H9 (cell line): ENCODE measurements at regions not wholly inside any gene's neighbourhood (a gene's known extent, or its start where the extent isn't known, plus 50 kb on each side); places are given as distances from the start of the nearest gene placed in this dataset.

Experiments used
- DNase-seq: peaks from one replicate; pipeline ENCODE4 v3.0.0-alpha.2; 2017
- H2AFZ ChIP-seq: one replicate; pipeline ENCODE4 v1.6.1; 2013; ENCODE audit warnings: mild to moderate bottlenecking, low read length, control low read depth, moderate library complexity
- H2AK5ac ChIP-seq: 2 replicates; pipeline ENCODE4 v1.6.1; 2013; ENCODE audit warnings: low read length, control low read depth, mixed read lengths; ENCODE audit not compliant: insufficient read length
- H2BK120ac ChIP-seq: one replicate; pipeline ENCODE4 v1.6.1; 2013; ENCODE audit warnings: low read depth, mild to moderate bottlenecking, low read length, control low read depth, inconsistent platforms; ENCODE audit not compliant: poor library complexity, severe bottlenecking
- H2BK12ac ChIP-seq: 2 replicates; pipeline ENCODE4 v1.6.1; 2013; ENCODE audit warnings: low read length, control low read depth, mixed read lengths, low read depth; ENCODE audit not compliant: insufficient read length
- H2BK15ac ChIP-seq: 2 replicates; pipeline ENCODE4 v1.6.1; 2013; ENCODE audit warnings: low read depth, low read length, control low read depth
- H2BK20ac ChIP-seq: one replicate; pipeline ENCODE4 v1.6.1; 2013; ENCODE audit warnings: low read depth, mild to moderate bottlenecking, low read length, control low read depth, inconsistent platforms; ENCODE audit not compliant: poor library complexity, severe bottlenecking
- H2BK5ac ChIP-seq: 2 replicates; pipeline ENCODE4 v1.6.1; 2013; ENCODE audit warnings: low read length, control low read depth, mixed read lengths; ENCODE audit not compliant: insufficient read length
- H3K14ac ChIP-seq: 2 replicates; pipeline ENCODE4 v1.6.1; 2013; ENCODE audit warnings: low read length, control low read depth; ENCODE audit not compliant: insufficient read depth
- H3K18ac ChIP-seq: 2 replicates; pipeline ENCODE4 v1.6.1; 2013; ENCODE audit warnings: low read depth, mild to moderate bottlenecking, mixed read lengths, low read length, control low read depth; ENCODE audit not compliant: insufficient read length
- H3K23ac ChIP-seq: 2 replicates; pipeline ENCODE4 v1.6.1; 2013; ENCODE audit warnings: low read length, control low read depth, mixed read lengths, low read depth; ENCODE audit not compliant: insufficient read length
- H3K23me2 ChIP-seq: 2 replicates; pipeline ENCODE4 v1.6.1; 2013; ENCODE audit warnings: low read depth, mild to moderate bottlenecking, mixed read lengths, low read length, control low read depth; ENCODE audit not compliant: insufficient read length, poor library complexity, severe bottlenecking
- H3K27ac ChIP-seq: 2 replicates; pipeline ENCODE4 v1.5.1; 2013; ENCODE audit warnings: low read length, control low read depth, mixed read lengths, low read depth; ENCODE audit not compliant: insufficient read length
- H3K27me3 ChIP-seq: 2 replicates; pipeline ENCODE4 v1.6.1; 2013; ENCODE audit warnings: low read length, control low read depth, inconsistent platforms; ENCODE audit not compliant: insufficient read depth
- H3K4ac ChIP-seq: 2 replicates; pipeline ENCODE4 v1.6.1; 2013; ENCODE audit warnings: low read depth, mild to moderate bottlenecking, control low read depth, inconsistent platforms, low read length, moderate library complexity
- H3K4me1 ChIP-seq: 2 replicates; pipeline ENCODE4 v1.6.1; 2013; ENCODE audit warnings: low read length, control low read depth, inconsistent platforms; ENCODE audit not compliant: insufficient read depth
- H3K4me2 ChIP-seq: 2 replicates; pipeline ENCODE4 v1.6.1; 2013; ENCODE audit warnings: low read length, control low read depth, mixed read lengths; ENCODE audit not compliant: insufficient read length, insufficient read depth
- H3K56ac ChIP-seq: 2 replicates; pipeline ENCODE4 v1.6.1; 2013; ENCODE audit warnings: low read depth, mild to moderate bottlenecking, mixed read lengths, low read length, control low read depth; ENCODE audit not compliant: insufficient read length
- H3K79me1 ChIP-seq: 2 replicates; pipeline ENCODE4 v1.6.1; 2013; ENCODE audit warnings: low read depth, mild to moderate bottlenecking, moderate library complexity, low read length, control low read depth, inconsistent platforms; ENCODE audit not compliant: insufficient read depth, poor library complexity, severe bottlenecking
- H3K79me2 ChIP-seq: 2 replicates; pipeline ENCODE4 v1.6.1; 2013; ENCODE audit warnings: low read length, control low read depth, inconsistent platforms; ENCODE audit not compliant: insufficient read depth
- H3K9ac ChIP-seq: 2 replicates; pipeline ENCODE4 v1.6.1; 2013; ENCODE audit warnings: low read length, control low read depth, mixed read lengths; ENCODE audit not compliant: insufficient read length; ENCODE audit errors: extremely low read depth
- H3K9me3 ChIP-seq: one replicate; pipeline ENCODE4 v1.6.1; 2013; ENCODE audit warnings: low read depth, low read length, inconsistent platforms; ENCODE audit not compliant: control insufficient read depth
- H3T11ph ChIP-seq: one replicate; pipeline ENCODE4 v1.6.1; 2013; ENCODE audit warnings: mild to moderate bottlenecking, low read length, control low read depth, inconsistent platforms
- H4K20me1 ChIP-seq: one replicate; pipeline ENCODE4 v1.6.1; 2013; ENCODE audit not compliant: control insufficient read depth, insufficient read length, insufficient read depth
- H4K5ac ChIP-seq: 2 replicates; pipeline ENCODE4 v1.6.1; 2013; ENCODE audit warnings: low read depth, mild to moderate bottlenecking, mixed read lengths, low read length, control low read depth; ENCODE audit not compliant: insufficient read length
- H4K8ac ChIP-seq: replicated peaks from 2 replicates; pipeline ENCODE4 v1.6.1; 2013; ENCODE audit warnings: low read length, control low read depth, mixed read lengths, low read depth; ENCODE audit not compliant: insufficient read length
- H4K91ac ChIP-seq: 2 replicates; pipeline ENCODE4 v1.6.1; 2013; ENCODE audit warnings: low read depth, mild to moderate bottlenecking, moderate library complexity, mixed read lengths, low read length, control low read depth; ENCODE audit not compliant: insufficient read length
- H3K27ac Mint-ChIP-seq, 3 experiments: 2 replicates in 2 of 3; 3 replicates in 1 of 3; pipeline ENCODE4 v1.8.0; 2020 to 2021; ENCODE audit warnings: mixed read lengths in 3 of 3, mild to moderate bottlenecking in 1 of 3, moderate library complexity in 1 of 3
- H3K27me3 Mint-ChIP-seq: 2 replicates; pipeline ENCODE4 v1.8.0; 2021; ENCODE audit warnings: low read depth, mild to moderate bottlenecking, moderate library complexity, mixed read lengths
- H3K36me3 Mint-ChIP-seq, 3 experiments: 2 replicates in 2 of 3; 3 replicates in 1 of 3; pipeline ENCODE4 v1.8.0; 2020 to 2021; ENCODE audit warnings: low read depth in 3 of 3, mixed read lengths in 3 of 3; ENCODE audit not compliant: insufficient read depth in 1 of 3
- H3K4me1 Mint-ChIP-seq, 2 experiments: 2 replicates each; pipeline ENCODE4 v1.8.0; 2020; ENCODE audit warnings: mixed read lengths in 2 of 2
- H3K4me3 Mint-ChIP-seq, 2 experiments: 2 replicates in 1 of 2; 3 replicates in 1 of 2; pipeline ENCODE4 v1.8.0; 2020 to 2021; ENCODE audit warnings: mild to moderate bottlenecking in 2 of 2, mixed read lengths in 2 of 2, moderate library complexity in 1 of 2
- H3K9me3 Mint-ChIP-seq, 2 experiments: 2 replicates in 1 of 2; 3 replicates in 1 of 2; pipeline ENCODE4 v1.8.0; 2020; ENCODE audit warnings: mild to moderate bottlenecking in 2 of 2, mixed read lengths in 2 of 2, moderate library complexity in 1 of 2
- CTCF ChIP-seq: fragments of 200-600 bp; sonication (generic); conservative IDR thresholded peaks from 3 replicates; pipeline ENCODE4 v1.8.0; 2021; ENCODE audit warnings: antibody characterized with exemption, mild to moderate bottlenecking
- WGBS: extraction: QIAGEN DNeasy Blood & Tissue Kit; methylation state at CpG from one replicate; pipeline ENCODE4 v1.1.7; 2013; ENCODE audit warnings: missing lambda C conversion rate, low lambda C conversion rate, mixed read lengths; ENCODE audit not compliant: insufficient read length; ENCODE audit errors: extremely low coverage; 5-methylcytosine and 5-hydroxymethylcytosine counted together

DNA sequence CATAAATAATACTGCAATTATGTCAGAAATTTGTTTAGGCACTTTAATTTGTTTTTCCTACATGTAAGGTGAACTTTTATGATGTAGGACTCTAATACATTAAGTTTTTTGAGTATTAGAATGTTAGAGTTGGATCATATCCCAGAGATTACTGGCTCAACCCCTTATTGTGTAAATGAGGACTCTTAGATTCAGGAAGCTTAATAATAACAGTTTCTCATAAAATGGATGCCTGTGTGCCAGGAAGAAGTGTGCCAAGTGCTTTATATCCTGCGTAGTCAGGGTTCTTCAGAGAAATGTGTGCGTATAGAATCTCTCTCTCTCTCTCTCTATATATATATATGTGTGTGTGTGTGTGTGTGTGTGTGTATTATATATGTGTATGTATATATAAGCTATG is 388.5 kb downstream of the CAAP1 start:
- WGBS = no CpG with 5 or more reads among the region's 2 CpGs
- H4K5ac ChIP-seq = no peak overlapping the region

More for the DNA sequence above, 388.5 kb downstream of the CAAP1 start:
- Histone ChIP-seq H3K4ac (no peak overlapping the region), H2AFZ (no peak overlapping the region), H3K56ac (no peak overlapping the region), H3K4me1 (no peaks in the 10 kb centered on the region), H3K9me3 (no peaks in the 10 kb centered on the region), H2BK20ac (no peak overlapping the region), H4K8ac (no peak overlapping the region), H2AK5ac (no peak overlapping the region), H2BK12ac (no peak overlapping the region), H4K20me1 (no peaks in the 10 kb centered on the region), H3K23me2 (no peaks in the 10 kb centered on the region), H3K9ac (no peak overlapping the region), H4K91ac (no peak overlapping the region), H2BK120ac (no peak overlapping the region), H3K79me2 (no peaks in the 10 kb centered on the region), H3K79me1 (no peaks in the 10 kb centered on the region), H3K18ac (no peak overlapping the region), H3T11ph (no peak overlapping the region), H3K4me2 (no peak overlapping the region), H2BK15ac (no peak overlapping the region), H3K27ac (no peak overlapping the region), H3K23ac (no peak overlapping the region), H3K27me3 (no peaks in the 10 kb centered on the region), H3K14ac (no peak overlapping the region), H2BK5ac (no peak overlapping the region)
- H3K4me1 Mint-ChIP-seq = no peaks in the 10 kb centered on the region
- DNase-seq = no peak
- H3K9me3 Mint-ChIP-seq = no peaks in the 10 kb centered on the region
- no peaks in the 10 kb centered on the region for H3K36me3 Mint-ChIP-seq
- TF ChIP-seq CTCF = no peak
- H3K4me3 Mint-ChIP-seq = no peak overlapping the region
- no peaks in the 10 kb centered on the region for H3K27me3 Mint-ChIP-seq
- H3K27ac Mint-ChIP-seq = no peak overlapping the region
